ENCODE measurements at regions not wholly inside any gene's neighbourhood (a gene's known extent, or its start where the extent isn't known, plus 50 kb on each side); places are given as distances from the start of the nearest gene placed in this dataset.
A peak's percentile ranks its signal among the peaks of the same experiment; 100 is the strongest.
"Not testable (repeated sequence)": the region's sequence is repeated elsewhere in the genome, so short reads cannot be mapped to it uniquely, and the experiment has no call there.

DNA sequence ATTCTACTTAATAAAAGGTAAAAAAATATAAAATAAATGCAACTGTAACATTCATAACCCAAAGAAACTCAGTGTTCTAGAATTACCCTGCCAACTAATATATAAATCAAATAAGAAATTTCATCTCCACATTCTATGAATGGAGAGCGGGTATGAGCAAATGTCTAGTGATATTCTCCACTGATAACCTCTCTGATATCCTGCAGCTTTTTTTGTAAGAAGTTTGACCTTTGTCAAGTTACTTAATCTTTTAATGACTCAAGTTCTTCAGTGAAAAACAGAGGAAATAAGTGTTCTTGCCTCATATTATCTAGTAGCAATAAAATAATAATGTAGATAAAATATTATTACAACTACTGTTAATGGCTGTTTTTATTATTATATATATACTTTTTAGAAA is 1275.6 kb upstream of the CDH9 start:
- DNase-seq, result no peak

DNA sequence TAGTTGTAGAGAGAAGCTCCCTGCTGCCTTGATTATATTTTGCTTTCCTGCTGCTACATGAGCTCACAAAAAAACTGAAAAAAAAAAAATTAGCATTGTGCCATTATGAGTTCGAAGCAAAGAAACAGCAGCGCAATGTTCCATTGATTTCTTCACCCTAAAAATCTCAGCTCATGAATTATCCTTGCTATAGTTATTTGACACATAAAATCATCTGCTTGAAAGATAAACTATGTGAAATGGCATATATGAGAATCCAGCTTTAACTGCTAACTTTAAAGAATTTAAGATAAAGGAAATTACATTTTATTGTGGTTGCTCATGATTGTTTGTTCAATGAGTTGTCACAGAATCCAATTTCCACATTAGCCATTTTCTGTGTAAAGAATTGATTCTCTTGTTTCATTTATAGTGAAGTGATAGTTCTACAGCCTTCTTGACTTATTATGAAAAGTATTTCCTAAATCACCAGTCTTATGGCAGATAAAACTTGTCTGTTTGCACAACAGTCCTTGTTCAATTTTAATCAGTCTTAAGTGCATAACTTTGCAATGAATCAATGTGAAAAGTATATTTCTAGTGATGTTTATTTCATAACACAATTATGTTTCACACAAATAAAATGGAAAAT is 1275.0 kb upstream of the CDH9 start:
- no peak for DNase-seq

DNA sequence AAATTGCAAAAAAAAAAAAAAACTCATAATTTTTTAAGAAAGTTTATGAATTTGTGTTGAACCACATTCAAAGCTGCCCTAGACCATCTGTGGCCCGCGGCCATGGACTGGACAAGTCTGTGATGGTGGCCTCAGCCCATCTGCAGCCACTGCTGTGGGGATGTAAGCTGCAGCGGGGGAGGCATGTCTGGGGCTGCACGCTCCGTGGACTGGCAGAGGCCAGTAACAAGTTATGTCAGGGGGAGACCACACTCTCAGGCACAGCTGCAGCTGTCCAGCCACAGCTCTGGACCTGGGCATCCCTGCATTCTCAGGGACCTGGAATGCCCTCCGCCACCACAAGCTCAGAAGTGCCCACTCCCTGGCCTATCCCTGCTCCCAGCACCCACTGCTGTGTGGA is 1272.3 kb upstream of the CDH9 start:
- no peak for DNase-seq

DNA sequence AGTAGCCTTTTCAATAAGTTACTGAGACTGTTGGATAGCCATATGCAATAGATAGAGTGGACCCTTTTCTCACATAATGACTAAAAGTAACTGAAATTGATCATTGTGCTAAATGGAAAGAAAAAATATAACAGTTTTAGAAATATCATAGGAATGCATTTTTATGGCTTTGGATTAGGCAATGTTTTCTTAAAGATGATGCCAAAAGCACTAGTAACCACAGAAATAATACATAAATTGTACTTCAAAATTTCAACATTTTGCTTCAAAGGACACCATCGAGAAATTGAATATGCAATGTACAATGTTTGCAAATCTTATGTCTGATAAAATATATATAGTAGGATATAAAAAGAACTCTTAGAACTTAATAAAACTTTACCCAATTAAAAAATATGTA is 1267.5 kb upstream of the CDH9 start:
- DNase-seq, result no peak

DNA sequence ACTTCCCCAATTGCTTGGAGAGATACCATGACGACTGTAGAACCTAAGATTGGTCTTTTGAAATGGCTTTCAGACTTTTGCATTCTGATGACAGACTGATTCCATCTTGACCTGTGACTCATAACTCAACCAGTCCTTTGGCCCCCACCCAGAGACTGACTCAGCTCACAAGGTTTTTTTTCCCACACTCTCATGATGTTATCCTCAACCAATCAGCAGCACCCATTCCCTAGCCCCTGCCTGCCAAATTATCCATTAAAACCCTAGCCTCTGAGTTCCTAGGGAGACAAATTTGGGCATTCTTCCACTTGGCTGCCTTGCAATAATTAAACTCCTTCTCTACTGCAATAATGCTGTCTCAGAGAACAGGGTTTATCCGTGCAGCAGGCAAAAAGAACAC is 1263.3 kb upstream of the CDH9 start:
- DNase-seq, result no peak

DNA sequence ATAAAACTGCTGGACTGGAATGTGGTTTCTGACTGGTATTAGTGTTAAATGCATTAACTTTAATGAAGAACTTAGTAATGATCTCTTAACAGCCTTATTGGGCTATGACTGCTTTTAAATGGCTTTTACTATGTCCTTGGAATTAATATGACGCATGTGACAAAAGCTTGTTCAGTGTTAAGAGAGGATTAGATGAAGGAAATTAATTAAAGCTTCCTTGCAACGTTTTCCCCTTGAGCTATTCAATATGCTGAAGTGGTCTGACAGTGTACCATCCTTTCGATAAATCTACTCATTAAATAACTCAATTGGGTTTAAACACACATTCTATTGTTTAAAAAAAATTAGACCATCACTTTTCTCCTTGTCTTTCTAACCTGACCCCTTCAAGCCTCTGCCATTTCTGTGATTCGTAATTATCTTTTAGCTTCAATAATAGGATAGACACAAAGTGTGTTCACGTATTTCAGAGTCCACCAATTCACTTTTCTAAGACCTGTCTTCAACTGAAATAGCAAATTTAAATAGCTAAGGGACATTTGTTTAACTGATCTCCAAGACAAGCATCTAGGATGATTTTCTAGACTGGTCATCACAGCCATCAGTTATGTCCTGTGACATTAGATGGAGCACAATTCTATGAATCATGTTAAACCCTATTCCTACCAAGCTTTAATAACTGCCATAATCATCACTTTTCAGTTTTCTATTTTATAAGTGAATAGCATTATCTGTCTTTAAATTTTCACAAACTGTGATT is 1258.0 kb upstream of the CDH9 start:
- DNase-seq, result no peak

DNA sequence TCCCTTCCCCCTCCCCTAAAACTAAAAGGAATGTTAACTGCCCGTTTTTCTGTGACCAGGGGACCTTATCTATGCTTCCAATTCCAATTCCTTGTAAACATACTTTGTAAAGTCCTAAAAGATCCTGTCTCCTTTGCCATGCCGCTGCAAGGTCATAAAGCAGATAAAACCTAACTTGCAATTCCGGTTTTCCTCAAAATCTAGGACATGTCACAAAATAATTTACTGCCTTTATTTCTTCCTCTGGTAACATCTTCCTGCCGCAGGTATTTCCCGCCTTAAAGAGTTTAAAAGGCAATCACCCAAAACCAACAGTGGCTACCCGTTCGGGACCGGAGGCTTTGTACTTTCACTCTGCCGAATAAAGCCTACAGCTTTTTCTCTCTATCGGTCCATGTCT is 1248.6 kb upstream of the CDH9 start:
- DNase-seq, result not testable (repeated sequence)

DNA sequence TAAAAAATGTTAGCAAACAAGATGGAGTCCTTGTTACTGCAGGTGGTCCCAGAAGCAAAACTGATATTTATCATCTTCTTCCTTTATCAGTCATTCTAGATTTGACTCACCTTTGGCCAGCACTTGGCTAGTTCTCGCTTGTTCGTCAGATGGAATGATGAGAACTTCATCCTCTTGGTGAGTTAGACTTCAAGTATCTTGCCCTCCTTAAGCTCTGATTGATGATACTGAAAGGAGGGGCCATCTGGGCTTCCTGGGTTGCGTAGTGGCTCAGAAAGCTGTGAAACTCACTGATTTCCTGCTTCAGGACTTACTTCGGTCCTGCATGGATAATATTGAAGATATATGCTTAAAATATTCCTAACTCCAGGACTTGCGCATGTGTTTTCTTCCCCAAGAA is 1248.2 kb upstream of the CDH9 start:
- DNase-seq, result no peak

DNA sequence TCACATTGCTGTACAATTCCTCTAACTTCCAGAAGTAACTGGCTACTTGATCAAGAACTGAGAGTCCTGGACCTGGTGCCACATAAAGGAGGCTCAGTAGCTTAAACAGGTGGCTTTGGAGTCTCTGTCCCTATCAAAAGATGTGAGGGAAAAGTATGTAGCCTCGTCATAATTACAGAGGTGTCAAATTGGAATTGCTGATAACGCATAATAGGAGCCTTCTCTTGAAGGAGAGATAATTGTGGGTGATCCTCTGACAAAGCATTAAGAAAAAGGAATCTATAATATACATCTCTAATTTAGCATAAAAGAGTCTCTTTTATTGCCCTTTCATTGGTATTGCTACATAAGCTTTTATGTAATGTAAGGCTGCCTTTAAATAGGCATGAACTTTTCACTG is 1246.4 kb upstream of the CDH9 start:
- no peak for DNase-seq

DNA sequence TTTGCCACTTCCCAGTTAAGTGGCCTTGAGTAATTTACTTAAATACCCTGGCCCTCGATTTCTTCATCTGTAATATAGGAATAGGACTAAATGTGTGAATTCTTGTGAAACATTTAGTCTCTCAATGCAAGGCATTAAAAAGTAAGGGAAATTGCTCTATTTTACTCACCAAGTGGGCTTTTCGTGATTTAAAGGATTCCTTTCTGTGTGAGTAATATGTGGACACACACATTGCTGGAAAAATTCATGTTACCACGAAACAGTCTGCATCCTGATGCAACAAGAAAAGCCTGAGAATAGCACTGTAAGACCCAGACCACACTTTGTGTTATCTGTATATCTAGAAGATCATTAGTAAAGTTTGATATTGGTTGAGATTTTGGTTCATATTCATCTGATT is 1243.0 kb upstream of the CDH9 start:
- DNase-seq, result no peak

DNA sequence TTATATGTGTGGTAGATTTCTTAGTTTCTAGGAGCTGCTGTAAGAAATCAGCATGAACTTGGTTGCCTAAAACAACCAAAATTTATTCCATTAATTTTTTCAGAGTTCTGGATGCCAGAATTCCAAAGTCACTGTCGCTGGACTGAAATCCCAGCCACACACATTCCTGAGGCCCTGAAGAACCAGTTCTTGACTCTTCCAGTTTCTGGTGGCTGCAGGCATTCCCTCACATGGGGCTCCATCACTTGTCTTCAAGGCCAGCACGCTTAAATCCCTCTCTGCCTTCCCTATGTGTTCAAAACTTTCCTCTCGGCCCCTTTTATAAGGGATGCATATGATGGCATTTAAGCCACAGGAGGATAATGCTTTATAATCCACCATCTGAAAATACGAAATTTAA is 1237.5 kb upstream of the CDH9 start:
- no peak for DNase-seq

DNA sequence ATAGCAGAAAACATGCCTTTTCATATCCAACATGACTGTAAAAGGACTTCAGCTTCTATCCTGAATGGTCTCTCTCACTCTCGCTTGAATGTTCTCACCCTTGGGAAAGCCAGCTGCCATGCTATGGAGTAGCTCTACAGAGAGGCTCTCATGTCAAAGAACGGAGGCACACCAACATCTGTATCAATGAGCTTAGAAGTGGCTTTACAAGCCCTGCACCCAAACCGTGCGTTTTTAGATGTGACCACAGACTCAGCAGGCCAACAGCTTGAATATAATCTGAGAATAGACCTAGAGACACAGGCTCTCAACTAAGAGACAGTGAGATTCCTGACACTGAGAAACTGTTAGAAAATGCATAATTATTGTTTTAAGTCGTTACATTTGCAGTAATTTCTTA is 1231.6 kb upstream of the CDH9 start:
- DNase-seq, result no peak

DNA sequence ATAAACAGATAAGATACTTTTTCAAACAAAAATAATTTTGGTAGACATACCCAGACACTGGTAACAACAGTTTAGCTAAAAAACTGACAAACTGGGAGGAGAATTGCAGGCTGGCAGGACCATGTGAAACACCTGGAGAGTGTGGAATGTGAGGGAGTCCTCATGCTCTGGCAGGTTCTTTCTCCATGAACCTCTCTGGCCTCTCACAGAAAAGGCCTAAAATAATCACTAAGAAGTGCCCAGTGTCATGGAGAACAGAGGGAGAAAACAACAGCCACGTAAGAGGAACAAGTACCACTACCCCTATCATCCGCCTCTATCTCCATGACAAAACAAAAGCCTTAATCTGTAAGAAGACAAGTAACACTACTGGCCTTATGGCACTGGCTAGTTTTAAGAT is 1227.5 kb upstream of the CDH9 start:
- no peak for DNase-seq

DNA sequence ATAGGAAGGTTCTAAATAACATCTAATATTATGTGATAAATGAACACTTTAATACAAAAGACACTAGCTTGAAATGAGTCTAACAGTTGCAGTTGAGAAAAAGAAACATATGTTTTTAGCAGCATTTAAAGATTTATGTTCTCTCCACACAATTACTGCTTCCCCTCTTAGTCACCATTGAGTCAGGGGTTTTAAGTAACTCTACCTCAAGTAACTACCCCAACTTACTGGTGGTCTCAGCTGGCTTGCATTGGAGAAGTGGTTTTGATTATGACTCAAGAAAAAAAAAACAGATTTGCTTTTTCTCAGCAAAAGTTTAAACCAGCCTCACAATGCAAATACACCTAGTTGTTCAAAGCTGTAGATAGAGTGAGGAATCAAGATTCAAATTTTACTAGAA is 1216.5 kb upstream of the CDH9 start:
- no peak for DNase-seq

DNA sequence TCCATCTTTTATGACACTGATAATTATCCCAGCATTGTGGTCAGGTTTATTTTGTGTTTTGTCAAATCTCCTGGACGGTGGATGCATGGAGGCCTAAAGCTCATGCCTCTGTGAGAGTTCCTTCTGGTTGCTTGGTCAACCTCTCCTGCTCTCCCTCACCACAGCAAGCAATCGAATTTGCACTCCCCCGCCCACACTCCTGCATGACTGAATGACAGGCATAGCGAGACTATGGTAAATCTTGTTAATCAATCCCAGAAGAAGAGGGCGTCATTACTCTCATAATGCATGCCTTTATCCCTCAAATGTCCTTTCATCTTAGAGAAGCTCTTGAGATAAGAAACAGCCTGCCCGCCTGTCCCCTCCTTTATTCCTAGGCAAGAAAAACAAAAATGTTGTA is 1215.0 kb upstream of the CDH9 start:
- DNase-seq, result no peak

DNA sequence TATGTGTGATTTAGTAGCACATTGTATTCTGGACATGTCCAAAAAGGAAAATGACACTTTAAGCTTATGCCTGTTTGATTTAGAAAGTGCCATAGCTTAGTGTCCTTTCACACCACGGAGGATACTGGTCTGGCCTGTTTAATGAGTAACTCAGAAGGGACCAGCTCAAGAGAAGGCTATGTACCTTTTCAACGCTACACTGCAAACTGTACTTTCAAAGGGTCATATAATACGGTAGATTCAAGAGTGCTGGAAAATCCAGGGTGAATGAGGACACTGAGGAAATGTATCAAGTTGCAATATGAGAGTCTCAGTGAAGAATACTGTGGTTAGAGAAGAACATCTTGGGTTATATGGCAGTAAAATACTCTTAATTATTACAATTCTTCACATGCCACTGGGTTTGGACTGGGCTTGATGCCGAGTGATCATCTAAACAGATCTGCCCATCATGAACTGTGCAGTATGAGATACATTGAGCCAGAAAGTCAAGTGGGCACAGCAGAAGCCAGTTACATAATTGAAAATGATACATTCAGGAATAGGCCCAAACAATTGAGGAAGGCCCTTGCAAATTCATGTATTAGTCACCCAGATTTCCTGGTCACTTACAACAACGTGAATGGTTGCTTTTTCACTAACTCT is 1211.5 kb upstream of the CDH9 start:
- DNase-seq, result peak; percentile 24

DNA sequence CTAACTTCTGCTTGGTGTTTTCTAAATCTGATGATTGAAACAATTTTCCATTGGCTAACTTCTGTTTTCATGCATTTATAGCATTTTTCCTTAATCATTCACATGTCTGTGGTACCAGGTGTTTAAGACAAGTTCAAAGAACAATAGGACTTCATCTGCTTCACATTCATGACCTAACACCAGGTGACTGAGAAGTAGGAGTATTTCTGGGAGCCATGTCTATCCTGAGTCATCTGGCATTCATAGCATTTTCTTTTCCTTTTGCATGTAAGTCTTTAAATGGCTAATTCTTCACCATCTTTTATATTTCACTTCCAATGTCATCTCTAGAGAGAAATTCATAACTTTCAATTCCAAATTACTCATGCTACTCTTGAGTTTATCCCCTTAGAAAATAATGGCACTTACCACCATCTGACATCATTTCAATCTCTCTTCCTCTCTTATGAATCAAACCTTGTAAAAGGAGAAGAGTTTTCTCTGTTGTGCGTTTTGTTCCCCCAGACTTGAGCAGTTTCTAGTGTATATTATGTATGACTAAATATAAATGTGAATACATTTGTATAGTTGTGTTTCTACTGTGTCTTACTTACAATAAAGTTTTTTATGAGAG is 1196.1 kb upstream of the CDH9 start:
- no peak for DNase-seq

DNA sequence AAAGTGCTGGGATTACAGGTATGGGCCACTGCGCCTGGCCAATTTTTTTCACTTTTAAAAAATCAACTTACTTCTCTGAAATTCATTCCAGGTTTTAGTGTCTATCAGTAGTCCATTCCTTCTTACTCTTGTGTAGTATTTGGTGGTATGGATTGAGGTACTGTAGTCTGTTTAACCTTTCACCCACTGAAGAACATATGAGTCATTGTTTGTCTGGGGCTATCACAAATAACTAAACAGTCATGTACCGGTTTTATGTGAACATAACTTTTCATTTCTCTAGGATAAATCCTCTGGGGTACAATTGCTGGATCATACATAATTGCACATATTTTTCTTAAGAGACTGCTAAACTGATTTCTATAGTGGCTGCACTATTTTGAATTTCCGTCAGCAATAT is 1188.0 kb upstream of the CDH9 start:
- DNase-seq, result no peak

DNA sequence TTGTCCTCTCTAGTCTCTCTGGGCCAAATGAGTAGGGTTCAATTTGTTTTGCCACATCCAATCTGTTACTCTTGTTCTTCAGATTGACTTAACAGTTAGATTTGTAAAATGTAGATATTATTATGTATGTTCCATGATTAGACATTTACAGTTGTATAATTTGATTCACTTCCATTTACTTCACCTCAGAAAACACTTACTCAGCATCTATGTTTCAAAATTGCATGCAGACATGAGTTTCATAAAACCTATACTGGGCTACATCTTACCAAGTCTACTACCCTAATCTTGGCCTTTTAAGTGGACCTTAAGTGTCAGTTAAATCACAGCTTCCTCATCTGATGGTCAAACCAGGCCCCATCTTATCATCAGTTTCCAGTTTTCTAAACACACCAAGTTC is 1181.2 kb upstream of the CDH9 start:
- no peak for DNase-seq

DNA sequence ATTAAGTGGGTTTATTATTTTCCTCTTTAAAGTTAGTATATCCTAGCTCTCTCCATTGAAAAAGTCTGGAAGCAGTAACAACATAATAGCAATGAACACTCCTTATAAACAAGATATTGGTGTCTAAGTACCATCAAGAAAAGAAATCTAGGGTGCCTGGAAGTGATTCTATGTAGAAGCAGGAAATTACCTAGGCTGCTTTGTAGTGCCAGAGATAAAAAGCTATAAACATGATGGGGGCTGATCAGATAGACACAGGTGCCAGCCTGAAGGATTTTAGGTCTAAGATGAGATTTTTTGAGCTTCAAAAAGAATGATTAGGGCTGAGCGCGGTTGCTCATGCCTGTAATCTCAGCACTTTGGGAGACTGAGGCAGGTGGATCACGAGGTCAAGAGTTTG is 1179.3 kb upstream of the CDH9 start:
- DNase-seq, result no peak

DNA sequence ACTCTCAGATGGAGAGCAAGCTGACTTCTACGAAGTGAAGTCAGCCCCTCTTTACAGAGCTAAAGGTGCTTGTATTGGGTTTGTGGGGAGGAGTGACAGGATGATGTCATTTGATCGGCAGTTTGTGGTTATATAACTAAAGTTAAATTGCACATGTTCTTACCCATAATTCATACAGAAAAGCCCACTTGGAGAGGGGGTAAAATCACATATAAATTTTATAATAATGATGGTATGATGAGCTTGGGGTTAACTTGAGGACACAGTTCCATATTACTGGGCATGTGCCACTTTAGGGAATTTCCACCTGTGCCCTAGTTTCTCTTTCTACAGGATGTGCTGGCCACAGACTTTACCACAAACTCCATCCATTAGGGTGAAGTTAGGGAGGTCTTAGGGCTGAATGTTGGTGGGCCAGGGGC is 1178.6 kb upstream of the CDH9 start:
- DNase-seq, result no peak

DNA sequence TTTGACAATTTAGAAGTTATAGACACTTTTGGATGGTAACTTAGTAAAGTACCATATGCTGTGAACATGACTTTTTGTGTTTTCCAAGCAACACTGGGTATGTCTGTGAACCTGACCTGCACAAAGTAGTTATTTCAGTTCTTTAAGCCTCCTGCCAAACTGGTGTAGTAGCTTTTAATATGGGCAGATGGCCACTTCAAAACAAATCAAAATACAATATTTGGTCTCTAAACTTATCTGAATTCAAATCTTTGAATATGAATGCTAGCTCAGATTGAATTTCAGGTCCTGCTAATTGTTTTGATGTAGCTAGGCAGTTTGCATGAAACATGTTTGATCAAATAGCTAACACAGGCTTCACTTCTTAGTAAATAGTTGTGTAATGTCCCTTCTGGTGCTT is 1176.7 kb upstream of the CDH9 start:
- no peak for DNase-seq

DNA sequence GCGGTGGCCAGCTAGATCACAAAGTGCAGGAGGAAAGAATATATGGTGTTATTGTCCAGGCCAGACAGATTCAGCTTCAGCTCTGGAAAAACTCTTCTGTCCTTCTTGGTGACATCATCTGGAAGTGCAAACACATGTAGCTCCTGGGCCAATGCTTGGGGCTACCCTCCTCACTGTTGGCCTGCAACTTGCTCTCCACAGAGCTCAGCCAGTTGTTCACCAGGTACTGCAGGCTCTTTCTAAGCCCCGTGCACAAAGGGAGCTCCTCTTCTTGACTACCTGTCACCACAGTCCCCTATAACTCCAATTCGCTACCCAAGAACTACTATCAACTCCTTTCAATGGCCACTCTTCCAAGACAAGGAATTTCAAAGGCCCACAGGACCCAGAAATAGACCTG is 1175.9 kb upstream of the CDH9 start:
- DNase-seq, result no peak

DNA sequence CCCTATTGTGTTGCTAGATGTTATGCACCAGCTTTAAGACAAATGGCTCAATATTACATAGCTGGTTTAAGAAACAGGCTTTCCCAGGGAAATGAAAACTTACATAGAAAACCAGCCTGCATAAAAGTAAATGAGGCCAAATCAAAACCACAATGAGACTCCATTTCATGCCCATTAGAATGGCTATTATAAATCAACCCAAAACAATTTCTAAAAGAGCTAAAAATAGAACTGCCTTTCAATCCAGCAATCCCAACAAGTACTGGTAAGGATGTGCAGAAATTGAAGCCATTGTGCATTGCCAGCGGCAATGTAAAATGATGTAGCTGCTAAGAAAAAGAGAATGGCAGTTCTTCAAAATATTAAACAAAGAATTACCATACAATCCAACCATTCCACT is 1170.0 kb upstream of the CDH9 start:
- no peak for DNase-seq
